Fibroblast of pulmonary artery (primary cell): ENCODE measurements at regions not wholly inside any gene's neighbourhood (a gene's known extent, or its start where the extent isn't known, plus 50 kb on each side); places are given as distances from the start of the nearest gene placed in this dataset.

ENCODE experiments used
- DNase-seq: peaks from one replicate; pipeline ENCODE4 v3.0.0-alpha.2; 2010; ENCODE audit warnings: low read depth
- H3K4me3 ChIP-seq: replicated peaks from 2 replicates; pipeline ENCODE4 v1.5.1; 2011; ENCODE audit warnings: low read depth, mild to moderate bottlenecking, control low read depth, low read length, moderate library complexity
- TF ChIP-seq, protein P1 (sequence below): IDR thresholded peaks from 2 replicates; pipeline ENCODE4 v1.5.1; 2011; ENCODE audit warnings: mild to moderate bottlenecking, control low read depth, low read length, inconsistent platforms; ENCODE audit errors: missing control alignments

DNA sequence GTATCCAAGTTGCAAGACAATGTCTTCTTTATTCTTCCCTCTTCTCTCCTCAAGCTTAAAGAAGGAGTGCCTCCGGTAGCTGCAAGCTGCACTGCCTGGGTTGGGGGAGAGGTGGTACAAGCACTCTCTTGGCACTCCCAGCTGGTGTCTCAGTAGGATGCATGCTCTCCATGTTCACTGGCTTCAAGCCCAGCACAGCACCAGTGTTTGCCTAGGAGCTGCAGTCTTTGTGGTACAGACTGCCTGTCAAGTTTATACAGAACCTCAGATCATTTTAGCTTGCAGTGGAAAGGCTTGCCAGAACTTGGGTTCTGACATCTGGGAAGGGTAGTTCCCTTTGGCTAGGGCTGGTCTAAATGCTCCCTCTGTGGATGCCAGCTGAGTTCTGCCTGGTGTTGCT, 505.6 kb downstream of the MAN2A1 start:
- no peak for DNase-seq
- TF ChIP-seq, protein P1, sequence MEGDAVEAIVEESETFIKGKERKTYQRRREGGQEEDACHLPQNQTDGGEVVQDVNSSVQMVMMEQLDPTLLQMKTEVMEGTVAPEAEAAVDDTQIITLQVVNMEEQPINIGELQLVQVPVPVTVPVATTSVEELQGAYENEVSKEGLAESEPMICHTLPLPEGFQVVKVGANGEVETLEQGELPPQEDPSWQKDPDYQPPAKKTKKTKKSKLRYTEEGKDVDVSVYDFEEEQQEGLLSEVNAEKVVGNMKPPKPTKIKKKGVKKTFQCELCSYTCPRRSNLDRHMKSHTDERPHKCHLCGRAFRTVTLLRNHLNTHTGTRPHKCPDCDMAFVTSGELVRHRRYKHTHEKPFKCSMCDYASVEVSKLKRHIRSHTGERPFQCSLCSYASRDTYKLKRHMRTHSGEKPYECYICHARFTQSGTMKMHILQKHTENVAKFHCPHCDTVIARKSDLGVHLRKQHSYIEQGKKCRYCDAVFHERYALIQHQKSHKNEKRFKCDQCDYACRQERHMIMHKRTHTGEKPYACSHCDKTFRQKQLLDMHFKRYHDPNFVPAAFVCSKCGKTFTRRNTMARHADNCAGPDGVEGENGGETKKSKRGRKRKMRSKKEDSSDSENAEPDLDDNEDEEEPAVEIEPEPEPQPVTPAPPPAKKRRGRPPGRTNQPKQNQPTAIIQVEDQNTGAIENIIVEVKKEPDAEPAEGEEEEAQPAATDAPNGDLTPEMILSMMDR = no peak
- H3K4me3 ChIP-seq = no peak overlapping the region

DNA sequence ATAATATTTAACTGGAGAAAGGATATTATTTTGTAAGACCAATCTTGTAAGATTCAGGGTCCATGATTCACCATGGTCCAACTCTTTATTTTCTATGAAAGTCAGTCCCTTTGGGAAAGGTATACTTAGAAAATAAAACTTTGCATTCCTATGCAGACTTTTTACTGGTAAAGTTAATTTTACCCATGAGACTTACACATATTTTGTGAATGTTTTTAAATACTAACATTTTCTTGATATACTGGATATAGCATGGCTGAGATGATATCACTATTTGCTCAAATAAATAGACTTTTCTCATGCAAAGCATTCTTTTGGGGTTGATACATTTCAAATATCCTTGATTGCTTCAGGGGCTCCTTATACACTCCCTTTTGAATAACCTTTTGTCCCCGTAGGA, 512.1 kb downstream of the MAN2A1 start:
- DNase-seq = no peak
- H3K4me3 ChIP-seq = no peak overlapping the region
- TF ChIP-seq, protein P1 = no peak

DNA sequence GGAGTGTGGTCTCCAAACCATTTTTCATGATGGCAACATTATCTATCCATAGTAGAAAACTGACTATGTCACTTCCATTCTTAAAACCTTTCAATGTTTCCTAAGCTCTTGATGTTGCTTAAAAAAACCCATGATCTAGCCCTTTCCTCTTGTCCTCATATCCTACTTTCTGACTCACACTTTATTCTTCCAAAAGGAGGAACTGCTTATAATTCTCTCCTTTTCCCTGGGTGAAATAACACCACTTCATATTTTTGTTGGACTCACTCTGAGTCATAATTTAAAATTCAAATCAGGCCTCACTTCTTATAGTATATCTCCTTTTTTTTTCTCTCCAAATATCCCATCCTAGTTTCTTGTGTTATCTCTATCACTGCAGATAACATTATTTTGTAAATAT, 513.9 kb downstream of the MAN2A1 start:
- TF ChIP-seq, protein P1 = no peak
- DNase-seq = no peak
- no peak overlapping the region for H3K4me3 ChIP-seq

DNA sequence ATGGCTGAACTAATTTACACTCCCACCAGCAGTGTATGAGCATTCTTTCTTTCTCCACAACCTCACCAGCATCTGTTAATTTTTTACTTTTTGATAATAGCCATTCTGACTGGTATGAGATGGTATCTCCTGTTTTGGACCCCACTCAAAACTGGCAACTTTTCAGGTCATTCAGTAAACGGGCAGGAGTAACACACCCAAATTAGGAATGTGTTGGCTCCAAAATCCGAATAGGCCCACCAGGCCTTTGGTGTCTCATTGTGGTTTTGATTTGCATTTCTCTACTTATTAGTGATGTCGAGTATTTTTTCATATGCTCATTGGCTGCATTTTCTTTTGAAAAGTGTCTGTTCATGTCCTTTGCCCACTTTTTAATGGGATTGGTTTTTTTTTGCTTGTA, 517.1 kb downstream of the TMEM232 start:
- no peak overlapping the region for H3K4me3 ChIP-seq
- DNase-seq = no peak
- TF ChIP-seq, protein P1 = no peak

DNA sequence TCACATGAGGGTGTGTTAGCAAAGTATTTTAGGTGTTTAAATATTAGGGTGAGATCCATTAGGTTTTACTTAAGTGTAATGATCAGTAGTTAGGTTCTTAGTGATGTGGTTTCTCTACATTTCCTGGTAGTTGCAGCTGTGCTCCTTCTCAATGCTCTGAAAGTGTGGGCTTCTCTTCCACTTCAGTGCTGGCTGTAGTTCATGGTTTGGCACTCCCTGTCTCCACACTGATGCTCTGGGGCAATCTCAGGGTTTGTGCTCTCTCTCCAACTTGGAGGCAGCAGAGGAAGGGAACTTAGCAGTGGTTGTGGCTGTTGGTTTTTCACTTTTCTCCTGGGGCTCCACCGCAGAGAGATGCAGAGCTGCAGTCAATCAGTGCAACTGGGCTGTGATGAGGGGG, 507.5 kb downstream of the TMEM232 start:
- no peak overlapping the region for H3K4me3 ChIP-seq
- TF ChIP-seq, protein P1 = no peak
- no peak for DNase-seq

DNA sequence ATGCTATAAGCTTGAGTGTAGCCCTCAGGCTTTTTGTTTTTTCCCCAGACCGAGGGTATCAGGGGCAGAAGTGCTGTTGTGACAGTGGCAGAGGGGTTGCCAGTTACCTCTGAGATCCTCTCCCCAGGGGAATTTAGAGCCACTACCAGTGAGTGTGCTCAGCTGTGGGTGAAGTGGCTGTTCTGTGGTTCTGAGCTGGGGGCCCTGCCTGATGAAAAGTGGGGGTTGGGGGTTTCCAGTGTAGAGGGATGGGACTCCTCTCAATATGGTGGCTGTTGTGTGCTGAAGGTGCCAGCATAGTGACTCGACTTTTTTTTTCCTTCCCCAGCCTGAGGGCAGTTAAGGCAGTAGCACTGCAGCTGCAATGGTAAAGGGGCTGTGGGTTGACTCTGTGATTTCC, 506.7 kb downstream of the TMEM232 start:
- H3K4me3 ChIP-seq = no peak overlapping the region
- no peak for DNase-seq
- TF ChIP-seq, protein P1 = no peak

DNA sequence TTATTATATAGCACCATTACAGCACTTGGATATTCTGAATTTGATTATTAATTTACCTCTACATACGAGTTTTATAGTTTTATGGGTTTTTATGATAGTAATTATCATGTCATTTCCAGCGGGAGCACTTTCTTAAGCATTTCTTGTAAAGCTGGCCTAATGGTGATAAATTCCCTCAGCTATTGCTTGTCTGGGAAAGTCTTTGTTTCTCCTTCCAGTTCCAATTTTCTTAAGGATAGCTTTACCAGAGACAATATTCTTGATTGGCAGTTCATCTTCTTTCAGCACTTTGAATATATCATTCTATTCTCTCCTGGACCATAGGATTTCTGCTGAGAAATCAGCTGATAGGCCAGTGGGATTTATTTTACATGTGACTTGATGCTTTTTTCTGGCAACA, 505.4 kb downstream of the TMEM232 start:
- no peak for DNase-seq
- TF ChIP-seq, protein P1 = no peak
- no peak overlapping the region for H3K4me3 ChIP-seq
